ENCODE measurements at regions not wholly inside any gene's neighbourhood (a gene's known extent, or its start where the extent isn't known, plus 50 kb on each side); places are given as distances from the start of the nearest gene placed in this dataset.
"Not testable (repeated sequence)": the region's sequence is repeated elsewhere in the genome, so short reads cannot be mapped to it uniquely, and the experiment has no call there.

- intact Hi-C loops (cut with micrococcal nuclease): no loop called here
These were observed 285.8 kb upstream of the TRPC5 start for GRCh38 chrX:112368371-112368770.

GRCh38 chrX:112367065-112367464, 284.5 kb upstream of the TRPC5 start:
- intact Hi-C loops (cut with micrococcal nuclease): no loop called here

GRCh38 chrX:112359906-112360305, 277.3 kb upstream of the TRPC5 start:
- intact Hi-C loops (cut with micrococcal nuclease): no loop called here

GRCh38 chrX:112355931-112356330, 273.4 kb upstream of the TRPC5 start:
- intact Hi-C loops (cut with micrococcal nuclease): no loop called here

- intact Hi-C loops (cut with micrococcal nuclease): no loop called here
These were observed 259.0 kb upstream of the TRPC5 start for GRCh38 chrX:112341598-112341997.

- intact Hi-C loops (cut with micrococcal nuclease): no loop called here
These were observed 230.6 kb upstream of the TRPC5 start for GRCh38 chrX:112313201-112313600.

GRCh38 chrX:112306027-112306426, 223.5 kb upstream of the TRPC5 start:
- intact Hi-C loops (cut with micrococcal nuclease): no loop called here

GRCh38 chrX:112279940-112280339, 197.4 kb upstream of the TRPC5 start:
- intact Hi-C loops (cut with micrococcal nuclease): loop anchor here (1.0 kb wide), 1 partner anchor 19 kb away; no protein-coding TSS in a partner anchor

- intact Hi-C loops (cut with micrococcal nuclease): no loop called here
These were observed 188.4 kb upstream of the TRPC5 start for GRCh38 chrX:112270991-112271390.

GRCh38 chrX:112266136-112266535, 183.6 kb upstream of the TRPC5 start:
- intact Hi-C loops (cut with micrococcal nuclease): no loop called here

- intact Hi-C loops (cut with micrococcal nuclease): no loop called here
These were observed 176.8 kb upstream of the TRPC5 start for GRCh38 chrX:112259375-112259774.

GRCh38 chrX:112254896-112255295, 172.3 kb upstream of the TRPC5 start:
- intact Hi-C loops (cut with micrococcal nuclease): no loop called here

- intact Hi-C loops (cut with micrococcal nuclease): no loop called here
These were observed 165.1 kb upstream of the TRPC5 start for GRCh38 chrX:112247714-112248113.

GRCh38 chrX:112235547-112235946, 153.0 kb upstream of the TRPC5 start:
- intact Hi-C loops (cut with micrococcal nuclease): no loop called here

GRCh38 chrX:112233164-112233563, 150.6 kb upstream of the TRPC5 start:
- intact Hi-C loops (cut with micrococcal nuclease): no loop called here

GRCh38 chrX:112226795-112227194, 144.2 kb upstream of the TRPC5 start:
- intact Hi-C loops (cut with micrococcal nuclease): not testable (repeated sequence)

- intact Hi-C loops (cut with micrococcal nuclease): no loop called here
These were observed 140.8 kb upstream of the TRPC5 start for GRCh38 chrX:112223391-112223790.

GRCh38 chrX:112218388-112218787, 135.8 kb upstream of the TRPC5 start:
- intact Hi-C loops (cut with micrococcal nuclease): no loop called here

- intact Hi-C loops (cut with micrococcal nuclease): loop anchor here (5.0 kb wide), 1 partner anchor 431 kb away; no protein-coding TSS in a partner anchor
These were observed 128.9 kb upstream of the TRPC5 start for GRCh38 chrX:112211459-112211858.

GRCh38 chrX:112197840-112198239, 115.3 kb upstream of the TRPC5 start:
- intact Hi-C loops (cut with micrococcal nuclease): no loop called here

GRCh38 chrX:112190646-112191045, 108.1 kb upstream of the TRPC5 start:
- intact Hi-C loops (cut with micrococcal nuclease): no loop called here

- intact Hi-C loops (cut with micrococcal nuclease): not testable (repeated sequence)
These were observed 98.8 kb upstream of the TRPC5 start for GRCh38 chrX:112181361-112181760.

GRCh38 chrX:112164420-112164819, 81.8 kb upstream of the TRPC5 start:
- intact Hi-C loops (cut with micrococcal nuclease): no loop called here

- intact Hi-C loops (cut with micrococcal nuclease): no loop called here
These were observed 81.3 kb upstream of the TRPC5 start for GRCh38 chrX:112163906-112164305.

Measured in T-helper 1 cell treated with Interleukin-12 subunit alpha and Interleukin-12 subunit beta and Interleukin-4 antibody, amounts not matched to agents 30 ng/mL and 1 ng/mL, for 36 hours (primary cell).